ENCODE measurements at regions not wholly inside any gene's neighbourhood (a gene's known extent, or its start where the extent isn't known, plus 50 kb on each side); places are given as distances from the start of the nearest gene placed in this dataset.

GRCh38 chr1:219774386-219774785 lies 154.0 kb downstream of the SLC30A10 start:
- no peak overlapping the region for H3K27ac Mint-ChIP-seq
- intact Hi-C loops (cut with micrococcal nuclease) = no loop called here

GRCh38 chr1:219773775-219774174 lies 154.6 kb downstream of the SLC30A10 start:
- Mint-ChIP-seq H3K9me3 (no peaks in the 10 kb centered on the region), H3K36me3 (ENCODE audit: low read depth) (no peaks in the 10 kb centered on the region), H3K4me1 (ENCODE audit: low read depth) (no peaks in the 10 kb centered on the region), H3K4me3 (no peak overlapping the region), H3K27ac (no peak overlapping the region), H3K27me3 (no peaks in the 10 kb centered on the region)
- intact Hi-C loops (cut with micrococcal nuclease) = no loop called here

More at GRCh38 chr1:219774386-219774785, 154.0 kb downstream of the SLC30A10 start:
- no peak overlapping the region for H3K4me3 Mint-ChIP-seq
- no peaks in the 10 kb centered on the region for H3K9me3 Mint-ChIP-seq
- no peaks in the 10 kb centered on the region for H3K27me3 Mint-ChIP-seq
- no peaks in the 10 kb centered on the region for H3K36me3 Mint-ChIP-seq (ENCODE audit: low read depth)
- no peaks in the 10 kb centered on the region for H3K4me1 Mint-ChIP-seq (ENCODE audit: low read depth)

DNA sequence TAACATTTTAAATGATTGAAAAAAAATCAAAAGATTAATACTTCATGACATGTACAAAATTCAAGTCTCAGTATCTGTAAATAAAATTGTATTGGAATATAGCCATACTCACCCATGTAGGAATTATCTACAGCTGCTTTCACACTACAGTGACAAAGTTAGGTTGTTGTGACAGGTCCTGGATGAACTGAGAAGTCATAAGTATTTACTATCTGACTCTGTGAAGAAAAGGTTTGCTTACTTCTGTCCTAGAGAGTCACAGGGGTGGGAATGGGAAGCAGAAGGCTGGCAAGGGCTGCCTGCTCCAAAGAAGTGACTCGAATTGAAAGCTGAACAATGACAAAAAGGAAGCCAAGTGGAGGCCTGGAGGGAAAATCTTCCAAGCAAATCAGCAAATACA lies 155.2 kb downstream of the SLC30A10 start:
- no peak overlapping the region for H3K4me3 Mint-ChIP-seq
- H3K4me1 Mint-ChIP-seq (ENCODE audit: low read depth) = no peaks in the 10 kb centered on the region
- H3K27ac Mint-ChIP-seq = no peak overlapping the region
- no peaks in the 10 kb centered on the region for H3K36me3 Mint-ChIP-seq (ENCODE audit: low read depth)
- H3K9me3 Mint-ChIP-seq = no peaks in the 10 kb centered on the region
- H3K27me3 Mint-ChIP-seq = no peaks in the 10 kb centered on the region
- intact Hi-C loops (cut with micrococcal nuclease) = no loop called here

GRCh38 chr1:219772265-219773036 lies 155.9 kb downstream of the SLC30A10 start:
- no peaks in the 10 kb centered on the region for H3K36me3 Mint-ChIP-seq (ENCODE audit: low read depth)
- H3K27me3 Mint-ChIP-seq = no peaks in the 10 kb centered on the region

DNA sequence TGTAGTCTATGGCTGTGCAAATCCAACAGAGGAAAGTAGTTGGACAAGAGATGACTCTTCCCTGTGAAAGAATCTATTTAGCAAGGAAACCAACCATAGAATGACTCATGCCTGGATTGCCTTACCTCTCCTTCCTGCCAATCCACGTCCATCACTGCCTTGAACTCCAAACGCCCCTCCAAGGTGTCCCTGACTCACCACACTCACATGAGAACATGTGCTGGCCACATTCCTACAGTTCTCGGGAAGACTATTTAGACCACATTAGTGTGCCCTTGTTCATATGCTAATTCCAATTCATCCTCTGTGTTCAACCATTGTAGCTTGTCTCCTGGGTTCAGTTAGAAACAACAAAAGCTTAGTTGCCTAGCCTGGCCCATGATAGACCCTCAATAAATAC lies 157.3 kb downstream of the SLC30A10 start:
- no peaks in the 10 kb centered on the region for H3K9me3 Mint-ChIP-seq
- no peaks in the 10 kb centered on the region for H3K36me3 Mint-ChIP-seq (ENCODE audit: low read depth)
- H3K4me3 Mint-ChIP-seq = no peak overlapping the region
- no peak overlapping the region for H3K27ac Mint-ChIP-seq
- intact Hi-C loops (cut with micrococcal nuclease) = no loop called here
- H3K27me3 Mint-ChIP-seq = no peaks in the 10 kb centered on the region
- no peaks in the 10 kb centered on the region for H3K4me1 Mint-ChIP-seq (ENCODE audit: low read depth)

More at GRCh38 chr1:219772265-219773036, 155.9 kb downstream of the SLC30A10 start:
- no peak overlapping the region for H3K4me3 Mint-ChIP-seq
- intact Hi-C loops (cut with micrococcal nuclease) = no loop called here
- no peak overlapping the region for H3K27ac Mint-ChIP-seq
- no peaks in the 10 kb centered on the region for H3K4me1 Mint-ChIP-seq (ENCODE audit: low read depth)
- no peaks in the 10 kb centered on the region for H3K9me3 Mint-ChIP-seq

GRCh38 chr1:219763321-219763720 lies 150.4 kb upstream of the ZC3H11B start:
- Mint-ChIP-seq H3K36me3 (ENCODE audit: low read depth) (no peaks in the 10 kb centered on the region), H3K9me3 (peaks cover 11% of the 10 kb centered on the region), H3K4me3 (no peak overlapping the region), H3K4me1 (ENCODE audit: low read depth) (no peaks in the 10 kb centered on the region), H3K27me3 (no peaks in the 10 kb centered on the region), H3K27ac (no peak overlapping the region)
- intact Hi-C loops (cut with micrococcal nuclease) = no loop called here

DNA sequence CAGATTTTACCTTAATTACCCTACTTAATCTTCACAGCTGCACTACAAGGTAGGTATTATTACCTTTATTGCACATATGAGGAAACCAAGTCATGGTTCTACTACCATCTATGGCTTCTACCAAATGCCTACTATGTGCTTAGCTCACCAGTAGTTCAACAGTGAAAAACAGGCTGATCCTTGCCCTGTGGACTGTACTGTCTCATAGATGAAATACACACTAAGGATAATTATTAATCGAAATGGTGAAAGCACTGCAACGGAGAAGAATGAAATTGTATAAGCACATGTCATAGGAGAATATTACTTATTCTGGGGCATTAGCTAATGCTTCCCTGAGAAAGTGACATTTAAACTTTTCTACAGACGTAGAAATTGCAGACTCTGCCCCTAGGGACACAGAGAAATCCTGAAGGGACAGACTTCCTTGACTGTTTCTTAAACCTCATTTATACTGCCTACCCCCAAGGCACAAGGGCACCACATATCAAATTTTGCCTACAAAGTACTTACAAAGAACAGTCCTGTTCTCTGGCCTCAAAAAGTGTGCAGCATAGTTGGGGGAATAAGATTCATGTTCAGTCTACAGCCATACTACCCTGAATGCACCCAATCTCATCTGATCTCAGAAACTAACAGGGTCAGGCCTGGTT lies 148.4 kb upstream of the ZC3H11B start:
- intact Hi-C loops (cut with micrococcal nuclease) = no loop called here
- H3K27me3 Mint-ChIP-seq = no peaks in the 10 kb centered on the region
- H3K4me3 Mint-ChIP-seq = no peak overlapping the region
- no peaks in the 10 kb centered on the region for H3K4me1 Mint-ChIP-seq (ENCODE audit: low read depth)
- H3K36me3 Mint-ChIP-seq (ENCODE audit: low read depth) = no peaks in the 10 kb centered on the region
- H3K27ac Mint-ChIP-seq = no peak overlapping the region
- peaks cover 11% of the 10 kb centered on the region for H3K9me3 Mint-ChIP-seq

DNA sequence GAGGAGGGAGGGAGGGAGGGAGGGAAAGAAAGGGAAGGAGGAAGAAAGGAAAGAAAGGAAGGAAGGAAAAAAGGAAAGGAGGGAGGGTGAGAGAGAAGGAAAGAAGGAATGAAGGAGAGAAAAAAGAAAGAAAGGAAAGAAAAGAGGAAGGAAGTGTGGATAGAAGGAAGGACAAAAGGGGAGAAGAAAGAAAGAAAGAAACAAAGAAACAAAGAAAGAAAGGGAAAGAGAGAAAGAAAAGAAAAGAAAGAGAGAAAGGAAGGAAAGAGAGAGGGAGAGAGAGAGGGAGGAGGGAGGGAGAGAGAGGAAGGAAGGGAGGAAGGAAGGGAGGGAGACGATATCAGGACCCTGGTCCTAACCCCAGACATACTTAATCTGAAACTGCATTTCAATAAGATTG lies 146.2 kb upstream of the ZC3H11B start:
- intact Hi-C loops (cut with micrococcal nuclease) = no loop called here

GRCh38 chr1:219757890-219758289 lies 145.0 kb upstream of the ZC3H11B start:
- no peaks in the 10 kb centered on the region for H3K27me3 Mint-ChIP-seq
- peaks cover 11% of the 10 kb centered on the region for H3K9me3 Mint-ChIP-seq

More for the DNA sequence above, 146.2 kb upstream of the ZC3H11B start:
- no peaks in the 10 kb centered on the region for H3K36me3 Mint-ChIP-seq (ENCODE audit: low read depth)
- no peaks in the 10 kb centered on the region for H3K4me1 Mint-ChIP-seq (ENCODE audit: low read depth)
- no peak overlapping the region for H3K27ac Mint-ChIP-seq
- no peak overlapping the region for H3K4me3 Mint-ChIP-seq
- no peaks in the 10 kb centered on the region for H3K27me3 Mint-ChIP-seq
- peaks cover 11% of the 10 kb centered on the region for H3K9me3 Mint-ChIP-seq

DNA sequence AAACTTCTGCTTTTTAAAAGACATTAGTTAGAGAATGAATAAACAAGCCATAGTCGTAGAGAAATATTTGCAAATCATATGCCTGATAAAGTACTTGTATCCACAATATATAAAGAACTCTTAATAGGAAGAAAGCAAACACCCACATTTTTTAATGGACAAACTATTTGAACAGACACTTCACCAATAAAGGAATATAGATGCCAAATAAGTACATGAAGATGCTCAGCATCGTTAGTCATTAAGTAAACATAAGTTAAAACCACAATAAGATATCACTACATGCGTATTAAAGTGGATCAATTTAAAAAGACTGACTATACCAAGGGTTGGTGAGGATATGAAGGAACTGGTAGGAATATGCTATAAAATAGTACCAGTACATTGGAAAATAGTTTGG lies 142.3 kb upstream of the ZC3H11B start:
- Mint-ChIP-seq H3K9me3 (peaks cover 11% of the 10 kb centered on the region), H3K4me1 (ENCODE audit: low read depth) (no peaks in the 10 kb centered on the region), H3K4me3 (no peak overlapping the region), H3K27me3 (no peaks in the 10 kb centered on the region), H3K27ac (no peak overlapping the region), H3K36me3 (ENCODE audit: low read depth) (no peaks in the 10 kb centered on the region)
- intact Hi-C loops (cut with micrococcal nuclease) = no loop called here

More at GRCh38 chr1:219757890-219758289, 145.0 kb upstream of the ZC3H11B start:
- no peak overlapping the region for H3K27ac Mint-ChIP-seq
- H3K4me3 Mint-ChIP-seq = no peak overlapping the region
- no peaks in the 10 kb centered on the region for H3K4me1 Mint-ChIP-seq (ENCODE audit: low read depth)
- intact Hi-C loops (cut with micrococcal nuclease) = no loop called here
- H3K36me3 Mint-ChIP-seq (ENCODE audit: low read depth) = no peaks in the 10 kb centered on the region

DNA sequence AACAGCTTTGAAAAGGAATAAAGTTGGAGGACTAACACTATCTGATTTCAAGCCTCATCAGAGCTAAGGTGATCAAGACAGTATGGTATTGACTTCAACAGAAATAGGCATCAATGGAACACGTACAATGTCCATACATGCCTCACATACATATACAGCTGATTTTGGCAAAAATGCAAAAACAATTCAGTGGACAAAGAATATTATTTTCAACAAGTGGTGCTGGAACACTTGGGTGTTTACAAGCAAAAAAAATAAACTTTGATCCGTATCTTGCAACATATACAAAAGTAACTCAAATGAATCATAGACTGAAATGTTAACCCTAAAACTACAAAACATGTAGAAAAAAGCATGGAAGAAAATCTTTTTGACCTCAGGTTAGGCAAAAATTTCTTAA lies 141.9 kb upstream of the ZC3H11B start:
- H3K9me3 Mint-ChIP-seq = peaks cover 11% of the 10 kb centered on the region
- no peaks in the 10 kb centered on the region for H3K27me3 Mint-ChIP-seq
- no peaks in the 10 kb centered on the region for H3K4me1 Mint-ChIP-seq (ENCODE audit: low read depth)
- H3K4me3 Mint-ChIP-seq = no peak overlapping the region
- H3K36me3 Mint-ChIP-seq (ENCODE audit: low read depth) = no peaks in the 10 kb centered on the region
- intact Hi-C loops (cut with micrococcal nuclease) = no loop called here
- H3K27ac Mint-ChIP-seq = no peak overlapping the region

- Mint-ChIP-seq H3K9me3 (peaks cover 6% of the 10 kb centered on the region), H3K4me1 (ENCODE audit: low read depth) (no peaks in the 10 kb centered on the region), H3K36me3 (ENCODE audit: low read depth) (no peaks in the 10 kb centered on the region), H3K27me3 (no peaks in the 10 kb centered on the region), H3K4me3 (no peak overlapping the region), H3K27ac (no peak overlapping the region)
- intact Hi-C loops (cut with micrococcal nuclease) = no loop called here
These were observed 141.0 kb upstream of the ZC3H11B start for GRCh38 chr1:219753914-219754313.

DNA sequence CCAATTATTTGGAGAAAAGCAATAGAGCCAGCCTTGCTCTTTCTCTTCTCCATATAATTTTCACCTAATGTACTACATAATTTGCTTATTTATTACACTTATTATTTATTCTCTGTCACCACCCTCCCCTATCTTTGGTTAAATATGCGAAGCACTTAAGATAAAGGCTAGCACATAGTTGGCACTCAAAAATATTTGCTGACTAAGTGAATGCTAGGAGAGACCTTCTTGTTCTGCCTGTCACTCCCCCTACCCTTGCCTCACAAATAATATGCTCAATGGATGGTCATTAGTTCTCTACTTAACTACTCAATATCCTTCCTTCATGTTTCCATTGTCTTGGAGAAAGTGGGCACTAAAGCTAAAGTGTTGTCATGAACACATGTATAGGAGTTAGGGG lies 139.7 kb upstream of the ZC3H11B start:
- Mint-ChIP-seq H3K4me1 (ENCODE audit: low read depth) (no peaks in the 10 kb centered on the region), H3K27ac (no peak overlapping the region), H3K4me3 (no peak overlapping the region), H3K27me3 (no peaks in the 10 kb centered on the region), H3K9me3 (no peaks in the 10 kb centered on the region), H3K36me3 (ENCODE audit: low read depth) (no peaks in the 10 kb centered on the region)
- intact Hi-C loops (cut with micrococcal nuclease) = no loop called here

DNA sequence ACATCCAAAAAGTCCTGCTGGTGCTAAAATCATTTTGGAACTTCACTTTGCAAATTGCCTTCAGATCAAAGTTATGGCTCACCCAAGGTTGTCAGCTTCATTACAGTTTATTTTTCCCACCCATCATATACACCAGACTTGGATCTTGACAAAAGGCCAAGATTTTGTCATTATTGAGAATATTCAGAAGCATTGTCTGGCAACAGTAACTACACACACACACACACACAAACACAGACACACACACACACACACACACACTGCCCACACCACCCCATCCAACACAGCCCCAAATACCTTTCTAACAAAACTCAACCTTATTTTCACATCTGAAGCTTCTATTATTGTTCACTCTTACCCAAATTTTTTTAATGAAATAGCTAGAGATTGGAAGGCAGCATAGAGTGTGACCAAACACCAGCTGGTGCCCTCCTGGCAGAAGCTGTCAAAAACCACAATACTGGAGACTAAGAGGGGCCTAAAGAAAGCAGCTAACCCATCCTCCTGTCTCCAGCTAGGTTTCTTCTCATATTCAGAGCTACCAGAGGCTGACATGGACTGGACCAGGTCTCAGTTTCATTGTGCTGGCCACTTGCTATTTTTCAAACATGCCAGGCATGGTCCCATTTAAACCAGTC lies 139.1 kb upstream of the ZC3H11B start:
- H3K4me1 Mint-ChIP-seq (ENCODE audit: low read depth) = no peaks in the 10 kb centered on the region
- H3K27me3 Mint-ChIP-seq = no peaks in the 10 kb centered on the region
- H3K27ac Mint-ChIP-seq = no peak overlapping the region
- H3K4me3 Mint-ChIP-seq = no peak overlapping the region
- intact Hi-C loops (cut with micrococcal nuclease) = no loop called here
- H3K9me3 Mint-ChIP-seq = no peaks in the 10 kb centered on the region
- H3K36me3 Mint-ChIP-seq (ENCODE audit: low read depth) = no peaks in the 10 kb centered on the region

Measured in dendritic cell treated with granulocyte-macrophage colony-stimulating factor and Interleukin-4, amounts not matched to agents 40 ng/mL and 50 ng/mL, for 4 days (primary cell).